HPDE6-E6E7 (cell line): ENCODE measurements at regions not wholly inside any gene's neighbourhood (a gene's known extent, or its start where the extent isn't known, plus 50 kb on each side); places are given as distances from the start of the nearest gene placed in this dataset.

Experiments used
- DNase-seq: peaks from one replicate; pipeline ENCODE4 v3.0.0; 2011; ENCODE audit warnings: missing footprints; ENCODE audit errors: extremely low spot score

DNA sequence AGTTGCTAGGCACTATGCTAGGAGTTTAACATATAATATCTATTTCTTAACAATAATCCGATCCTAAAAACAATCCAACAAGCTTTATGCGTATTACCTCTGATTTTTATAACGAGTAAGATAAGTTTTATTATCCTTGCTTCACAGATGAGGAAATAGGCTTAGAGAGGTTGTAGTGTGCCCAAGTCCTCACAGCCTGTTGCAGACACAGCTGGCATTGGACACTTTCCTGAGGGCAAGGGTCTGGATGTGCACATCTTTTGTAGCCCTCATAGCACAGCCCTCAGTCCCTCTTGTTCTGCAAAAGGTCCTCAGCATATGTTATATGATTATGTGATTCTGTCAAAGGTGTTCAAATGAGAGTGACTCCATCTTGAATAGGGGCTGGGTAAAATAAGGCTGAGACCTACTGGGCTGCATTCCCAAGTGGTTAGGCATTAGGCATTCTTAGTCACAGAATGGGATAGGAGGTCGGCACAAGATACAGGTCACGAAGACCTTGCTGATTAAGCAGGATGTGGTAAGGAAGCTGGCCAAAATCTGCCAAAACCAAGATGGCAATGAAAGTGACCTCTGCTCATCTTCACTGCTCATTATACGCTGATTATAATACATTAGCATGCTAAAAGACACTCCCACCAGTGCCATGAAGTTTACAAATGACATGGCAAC, 75.7 kb upstream of the F3 start:
- DNase-seq = no peak

- no peak for DNase-seq
Observed at GRCh38 chr1:94616506-94616905, 74.9 kb upstream of the F3 start.

DNA sequence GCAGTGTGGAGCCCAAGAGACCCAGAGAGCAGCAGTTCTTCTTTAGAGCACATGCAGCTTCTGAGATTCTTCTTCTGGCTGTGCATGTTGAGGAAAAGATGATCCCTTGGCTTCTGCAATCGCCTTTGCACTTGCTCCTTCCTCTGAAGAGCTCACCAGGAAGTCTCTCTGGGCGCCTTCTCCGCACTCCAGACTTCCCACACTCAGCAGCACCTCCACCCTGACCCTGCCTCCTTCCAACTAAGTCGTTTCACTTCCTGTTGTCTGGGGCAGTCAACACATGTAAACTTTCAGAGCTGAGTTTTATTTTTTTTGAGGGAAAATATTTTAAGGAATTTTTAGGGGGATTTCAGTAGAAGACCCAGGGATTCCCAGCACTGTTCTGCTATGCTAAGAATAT, 73.4 kb upstream of the F3 start:
- DNase-seq = no peak

DNA sequence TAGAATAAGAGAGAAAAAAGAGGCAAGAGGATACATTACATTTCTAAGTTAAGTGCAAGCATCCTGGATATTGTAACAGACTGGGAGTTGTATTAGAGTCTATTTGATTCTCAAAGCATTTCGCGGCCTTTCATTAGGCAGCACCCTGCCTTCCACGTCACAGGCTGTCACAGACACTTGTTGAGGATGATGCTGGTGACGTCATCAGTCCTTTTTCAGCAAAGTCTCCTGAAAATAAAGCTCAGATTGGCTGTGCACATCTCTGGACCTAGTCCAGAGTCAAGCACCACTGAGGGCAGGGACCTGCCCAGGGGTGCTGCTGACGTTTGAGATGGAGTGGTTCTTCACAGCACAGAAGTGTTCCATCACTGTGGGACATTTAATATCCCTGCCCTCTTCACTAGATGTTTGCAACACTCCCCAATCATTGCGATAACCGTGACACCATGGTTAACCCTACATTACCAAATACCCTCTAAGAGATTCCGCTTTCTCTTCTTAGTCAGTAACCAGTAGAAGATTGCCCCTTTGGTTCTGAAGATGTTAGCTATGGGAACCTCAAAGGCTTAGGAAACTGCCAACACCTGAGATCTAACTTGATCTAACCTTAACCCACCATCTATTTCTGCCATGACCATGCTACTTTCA, 72.7 kb upstream of the F3 start:
- no peak for DNase-seq

- DNase-seq = no peak
Observed at GRCh38 chr1:94612525-94613204, 71.1 kb upstream of the F3 start.

GRCh38 chr1:94611681-94612475, 70.3 kb upstream of the F3 start:
- DNase-seq = no peak

GRCh38 chr1:94609619-94610018, 68.1 kb upstream of the F3 start:
- no peak for DNase-seq

GRCh38 chr1:94608852-94609530, 67.4 kb upstream of the F3 start:
- DNase-seq = no peak

DNA sequence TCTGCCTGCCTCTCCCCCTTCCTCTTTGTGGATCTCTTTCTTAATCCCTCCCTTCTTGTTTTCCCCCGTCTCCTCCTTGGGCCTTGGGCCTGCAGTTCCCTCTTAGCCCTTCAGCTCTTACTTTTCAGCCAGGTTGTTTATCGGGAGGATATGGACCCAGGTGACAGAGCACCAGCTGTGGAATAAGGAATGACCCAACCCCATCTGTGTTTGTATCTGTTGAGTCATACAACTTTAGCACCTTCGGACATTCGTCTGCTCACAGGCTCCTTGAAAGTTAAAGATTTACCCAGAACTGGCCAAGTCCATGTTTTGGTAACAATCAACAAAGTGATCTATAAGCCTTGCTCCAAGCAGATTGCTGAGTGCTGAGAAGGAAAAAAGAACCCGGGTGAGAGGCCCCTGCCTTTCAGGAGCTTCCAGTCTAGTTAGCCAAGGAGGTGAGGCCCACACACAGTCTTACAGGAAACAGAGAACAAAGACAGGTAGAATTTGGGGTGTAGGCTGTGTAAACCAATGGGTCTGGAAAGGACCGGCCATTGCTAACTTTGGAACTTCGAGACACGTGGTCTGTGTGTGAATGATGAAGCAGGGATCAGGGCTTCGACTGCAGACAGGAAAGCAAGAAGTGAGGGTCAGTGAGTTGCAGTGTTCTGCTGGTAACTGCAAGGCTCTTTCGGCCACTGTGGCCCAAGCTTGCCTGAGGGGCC, 66.7 kb upstream of the F3 start:
- no peak for DNase-seq

DNA sequence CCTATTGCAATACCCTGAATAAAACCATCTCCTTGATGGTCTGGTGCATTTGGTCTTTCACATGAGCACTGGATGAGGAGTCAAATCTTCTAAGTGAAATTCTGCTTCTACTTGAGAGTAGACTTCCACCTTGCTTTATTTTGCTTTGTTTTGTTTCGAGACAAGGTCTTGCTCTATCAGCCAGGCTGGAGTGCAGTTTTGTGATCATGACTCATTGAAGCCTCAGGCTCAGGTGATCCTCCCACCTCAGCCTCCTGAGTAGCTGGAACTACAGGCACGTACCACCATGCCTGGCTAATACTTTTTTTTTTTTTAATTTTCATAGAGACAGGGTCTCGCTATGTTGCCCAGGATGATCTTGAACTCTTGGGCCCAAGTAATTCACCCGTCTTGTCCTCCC, 65.8 kb upstream of the F3 start:
- DNase-seq = no peak

DNA sequence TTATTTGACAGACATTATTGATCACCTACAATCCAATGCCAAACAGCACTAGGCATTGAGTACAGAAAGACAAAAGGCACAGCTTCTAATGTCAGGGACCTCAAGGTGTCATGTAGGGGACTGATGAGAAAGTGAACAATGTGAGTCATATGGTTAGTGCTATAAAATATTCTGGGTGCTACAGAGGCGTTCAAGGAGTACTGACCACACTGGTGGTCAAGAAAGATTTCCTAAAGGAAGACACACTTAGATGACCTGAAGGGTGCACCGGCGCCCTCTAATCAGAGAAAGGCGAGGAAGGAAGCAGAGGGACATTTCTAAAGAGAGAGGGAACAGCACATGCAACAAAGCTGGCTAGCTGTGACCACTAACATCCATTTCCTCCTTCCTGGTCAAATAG, 64.9 kb upstream of the F3 start:
- DNase-seq = no peak

- no peak for DNase-seq
Observed at GRCh38 chr1:94603663-94604062, 62.1 kb upstream of the F3 start.

DNA sequence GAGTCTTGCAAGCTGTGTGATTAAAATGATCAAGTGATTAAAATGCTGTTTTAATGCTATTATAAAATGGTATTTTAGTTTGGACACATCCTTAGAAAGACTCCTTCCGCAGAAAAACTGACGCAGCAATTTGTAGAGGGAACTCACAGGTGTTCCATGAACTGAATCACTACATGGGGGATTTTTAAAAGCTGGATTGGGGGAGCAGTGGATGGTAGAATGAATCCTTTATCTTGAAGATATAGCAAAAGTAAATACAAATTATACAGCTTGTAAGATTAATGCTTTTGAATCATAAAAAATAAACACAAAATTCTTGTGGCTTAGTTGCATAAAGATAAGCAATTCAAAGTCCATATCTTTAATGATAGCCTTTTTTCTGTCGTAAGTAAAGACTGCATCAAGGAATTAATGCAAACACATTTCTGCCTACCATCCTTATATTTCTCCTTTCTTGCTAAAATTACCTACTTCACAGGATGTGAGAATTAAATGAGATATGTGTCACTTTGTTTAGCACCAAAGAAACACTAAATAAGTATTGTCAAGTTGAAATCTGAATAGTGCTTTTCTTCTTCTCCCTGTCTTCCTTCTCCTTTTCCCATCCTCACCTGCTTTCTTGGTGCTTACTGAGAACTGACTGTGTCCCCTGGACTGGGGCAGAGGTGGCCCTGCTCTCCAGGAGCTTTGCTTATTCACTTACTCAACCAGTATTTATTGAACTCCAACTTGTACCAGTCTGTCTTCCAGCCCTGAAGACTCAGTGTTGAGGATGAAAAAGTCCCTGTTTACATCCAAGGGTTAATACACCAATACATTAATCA, 61.5 kb upstream of the F3 start:
- DNase-seq = no peak

DNA sequence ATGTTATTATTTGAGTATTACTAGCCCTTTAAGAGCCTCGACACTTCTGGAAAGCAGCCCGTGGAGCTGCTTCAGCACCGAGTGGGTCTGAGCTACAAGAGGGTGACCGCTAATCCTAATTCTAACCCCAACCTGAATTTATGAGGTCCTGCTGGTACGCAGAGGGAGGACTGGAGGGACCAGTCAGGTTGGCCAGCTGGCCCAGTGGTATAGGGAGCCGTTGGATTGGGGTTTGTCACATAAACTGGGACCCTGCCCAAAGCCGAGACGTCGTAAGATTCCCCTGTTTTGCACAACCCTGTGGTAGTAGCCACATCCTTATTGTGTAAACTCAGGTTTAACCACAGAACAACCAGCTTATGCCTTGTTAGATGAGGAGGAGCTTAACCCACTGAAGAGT, 60.8 kb upstream of the F3 start:
- DNase-seq = no peak

DNA sequence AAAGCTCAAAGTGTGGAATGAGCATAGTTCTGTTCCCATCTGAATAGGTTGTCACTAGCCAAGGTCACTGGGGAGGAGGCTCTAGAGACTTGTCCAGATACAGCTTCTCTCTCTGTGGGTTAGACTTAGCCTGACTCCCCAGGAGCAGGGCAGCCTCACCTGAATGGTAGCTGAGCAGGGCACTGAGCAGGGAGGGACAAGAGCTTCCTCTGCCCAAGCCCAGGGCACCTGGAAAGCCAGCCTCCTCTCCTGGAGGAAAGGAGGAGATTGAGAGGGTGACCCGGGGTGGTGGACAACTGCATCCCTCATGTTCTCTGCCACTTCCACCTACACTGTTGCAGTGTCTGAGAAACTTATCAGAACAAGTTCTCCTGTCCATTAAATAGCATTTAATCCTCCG, 59.0 kb upstream of the F3 start:
- DNase-seq = no peak

DNA sequence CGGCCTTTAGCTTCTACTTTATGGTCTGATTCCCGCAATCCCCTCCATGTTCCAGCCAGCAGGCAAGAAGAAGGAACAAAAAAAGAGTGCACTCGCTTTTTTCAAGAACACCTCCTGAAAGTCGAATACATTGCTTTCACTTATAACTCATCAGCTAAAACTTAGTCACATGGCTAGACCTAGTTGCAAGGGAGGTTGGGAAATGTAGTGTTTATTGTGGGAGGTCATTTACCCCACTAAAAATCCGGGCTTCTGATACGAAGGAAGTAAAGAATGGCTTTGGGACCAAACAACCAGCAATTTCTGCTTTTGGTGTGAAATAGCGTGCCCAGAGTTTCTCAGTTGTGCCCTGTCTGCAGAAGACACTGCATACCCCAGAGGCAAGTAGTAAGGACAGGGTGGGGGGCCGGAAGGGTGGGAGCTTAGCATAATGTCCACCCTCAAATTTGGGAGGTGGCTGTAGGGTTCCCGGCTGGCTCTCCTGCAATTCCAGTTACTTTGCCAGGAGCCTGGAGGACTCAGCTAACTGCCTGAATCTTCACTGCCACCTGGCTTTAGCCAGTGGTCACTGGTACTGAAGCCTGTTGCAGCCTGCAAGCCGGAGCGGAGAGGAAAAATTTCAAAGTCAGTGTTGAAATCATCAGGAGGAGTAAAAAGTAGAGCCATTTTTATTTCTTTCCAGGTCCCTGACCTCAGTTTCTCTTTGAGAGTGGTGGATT, 57.7 kb upstream of the F3 start:
- peak; percentile 64 for DNase-seq

DNA sequence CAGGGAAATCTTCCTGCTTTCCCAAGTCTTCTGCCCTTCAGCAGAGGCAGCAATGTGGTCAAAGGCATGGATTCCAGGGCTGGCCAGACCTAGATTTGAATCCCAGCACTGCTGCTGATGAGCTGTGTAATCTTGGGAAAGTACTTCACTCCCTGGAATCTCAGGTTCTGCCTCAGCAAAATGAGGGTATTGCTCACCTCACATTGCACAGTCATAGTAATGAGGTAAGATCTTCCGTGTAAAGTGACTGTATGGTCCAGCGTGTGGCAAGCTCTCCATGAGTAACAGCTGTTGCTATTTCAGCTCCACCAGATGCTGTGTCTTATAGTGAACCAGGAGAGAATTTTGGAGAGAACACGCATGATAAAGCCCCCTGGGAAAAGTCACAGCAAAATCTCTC, 56.1 kb upstream of the F3 start:
- no peak for DNase-seq

GRCh38 chr1:94596260-94596659, 54.7 kb upstream of the F3 start:
- DNase-seq = no peak

DNA sequence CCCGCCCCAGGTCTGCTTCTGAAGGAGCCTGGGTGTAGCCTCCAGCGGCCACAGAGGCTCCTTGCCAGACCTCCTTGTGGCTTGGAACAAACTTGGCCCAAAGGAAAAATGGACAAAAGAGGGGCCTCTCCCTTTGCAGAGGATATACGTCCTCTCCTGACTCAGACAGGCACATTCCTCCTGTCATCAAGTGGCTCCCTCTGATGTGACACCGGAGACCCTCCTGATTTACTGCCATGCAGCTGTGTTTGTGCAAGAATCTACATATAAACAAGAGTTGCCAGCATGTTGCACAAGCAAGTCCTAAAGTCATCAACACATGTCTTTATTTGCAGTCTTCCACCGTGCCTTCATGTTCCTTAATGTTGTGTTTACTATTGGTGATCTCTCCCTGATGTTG, 54.1 kb upstream of the F3 start:
- DNase-seq = no peak

DNA sequence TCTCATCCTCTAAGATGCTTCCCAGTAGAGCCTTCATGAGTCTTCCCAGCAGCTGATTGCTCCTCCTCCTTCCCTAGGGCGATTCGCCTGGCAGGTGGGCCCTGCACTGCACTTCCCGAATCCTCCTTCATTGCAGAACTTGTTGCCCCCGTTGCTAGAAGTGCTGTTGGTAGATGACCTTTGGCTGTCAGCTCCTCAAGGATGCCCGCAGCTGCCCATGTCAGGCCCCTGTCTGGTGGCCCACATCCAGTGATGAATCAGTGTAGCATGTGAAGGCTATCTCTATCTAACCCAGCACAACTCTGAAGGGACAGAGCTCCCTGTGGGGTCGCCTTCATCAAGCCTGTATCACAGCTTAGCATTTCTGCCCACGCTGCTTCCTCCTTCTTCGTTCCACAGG, 52.1 kb upstream of the F3 start:
- DNase-seq = no peak
